ENCODE measurements at regions not wholly inside any gene's neighbourhood (a gene's known extent, or its start where the extent isn't known, plus 50 kb on each side); places are given as distances from the start of the nearest gene placed in this dataset.

- DNase-seq (ENCODE audit: low read depth, low spot score) = no peak
Observed at GRCh38 chr3:168591587-168591986, 495.9 kb upstream of the GOLIM4 start.

GRCh38 chr3:168589376-168589775, 493.7 kb upstream of the GOLIM4 start:
- no peak for DNase-seq (ENCODE audit: low read depth, low spot score)

GRCh38 chr3:168585544-168585943, 489.8 kb upstream of the GOLIM4 start:
- DNase-seq (ENCODE audit: low read depth, low spot score) = no peak

- DNase-seq (ENCODE audit: low read depth, low spot score) = no peak
Observed at GRCh38 chr3:168583977-168584376, 488.3 kb upstream of the GOLIM4 start.

GRCh38 chr3:168582503-168582902, 486.8 kb upstream of the GOLIM4 start:
- DNase-seq (ENCODE audit: low read depth, low spot score) = no peak

GRCh38 chr3:168581771-168582225, 486.1 kb upstream of the GOLIM4 start:
- DNase-seq (ENCODE audit: low read depth, low spot score) = no peak

- no peak for DNase-seq (ENCODE audit: low read depth, low spot score)
Observed at GRCh38 chr3:168579010-168579409, 483.3 kb upstream of the GOLIM4 start.

- no peak for DNase-seq (ENCODE audit: low read depth, low spot score)
Observed at GRCh38 chr3:168575750-168576149, 480.0 kb upstream of the GOLIM4 start.

- no peak for DNase-seq (ENCODE audit: low read depth, low spot score)
Observed at GRCh38 chr3:168574455-168575158, 478.9 kb upstream of the GOLIM4 start.

GRCh38 chr3:168570404-168571155, 474.9 kb upstream of the GOLIM4 start:
- DNase-seq (ENCODE audit: low read depth, low spot score) = no peak

GRCh38 chr3:168558728-168559411, 463.1 kb upstream of the GOLIM4 start:
- DNase-seq (ENCODE audit: low read depth, low spot score) = no peak

- DNase-seq (ENCODE audit: low read depth, low spot score) = no peak
Observed at GRCh38 chr3:168552251-168552650, 456.5 kb upstream of the GOLIM4 start.

- DNase-seq (ENCODE audit: low read depth, low spot score) = no peak
Observed at GRCh38 chr3:168548719-168549118, 453.0 kb upstream of the GOLIM4 start.

GRCh38 chr3:168546707-168547106, 451.0 kb upstream of the GOLIM4 start:
- no peak for DNase-seq (ENCODE audit: low read depth, low spot score)

- no peak for DNase-seq (ENCODE audit: low read depth, low spot score)
Observed at GRCh38 chr3:168545591-168545990, 449.9 kb upstream of the GOLIM4 start.

- DNase-seq (ENCODE audit: low read depth, low spot score) = no peak
Observed at GRCh38 chr3:168544097-168544957, 448.6 kb upstream of the GOLIM4 start.

GRCh38 chr3:168540726-168541125, 445.0 kb upstream of the GOLIM4 start:
- DNase-seq (ENCODE audit: low read depth, low spot score) = no peak

GRCh38 chr3:168539909-168540308, 444.2 kb upstream of the GOLIM4 start:
- no peak for DNase-seq (ENCODE audit: low read depth, low spot score)

- DNase-seq (ENCODE audit: low read depth, low spot score) = no peak
Observed at GRCh38 chr3:168534761-168535160, 439.0 kb upstream of the GOLIM4 start.

GRCh38 chr3:168533600-168533999, 437.9 kb upstream of the GOLIM4 start:
- no peak for DNase-seq (ENCODE audit: low read depth, low spot score)

- no peak for DNase-seq (ENCODE audit: low read depth, low spot score)
Observed at GRCh38 chr3:168532135-168532534, 436.4 kb upstream of the GOLIM4 start.

Data from pulmonary artery endothelial cell (primary cell).